Stimulated activated memory B cell treated with anti-CD40 and anti-IgM and Interleukin-4, amounts not matched to agents 10 μg/mL and 1 μg/mL and 100 μg/mL, for 72 hours (primary cell): ENCODE measurements at regions not wholly inside any gene's neighbourhood (a gene's known extent, or its start where the extent isn't known, plus 50 kb on each side); places are given as distances from the start of the nearest gene placed in this dataset.

Experiments
- ATAC-seq: fragments of 150-1000 bp; cut with Tn5 transposase; 2 replicates; pipeline ENCODE4 v1.10.0; 2021
- H3K27ac Mint-ChIP-seq: one replicate; pipeline ENCODE4 v1.8.0; 2022; ENCODE audit warnings: mild to moderate bottlenecking, mixed read lengths
- H3K27me3 Mint-ChIP-seq: one replicate; pipeline ENCODE4 v1.8.0; 2022; ENCODE audit warnings: mixed read lengths
- H3K36me3 Mint-ChIP-seq: one replicate; pipeline ENCODE4 v1.8.0; 2022; ENCODE audit warnings: mixed read lengths
- H3K4me1 Mint-ChIP-seq: one replicate; pipeline ENCODE4 v1.8.0; 2022; ENCODE audit warnings: mixed read lengths
- H3K4me3 Mint-ChIP-seq: one replicate; pipeline ENCODE4 v1.8.0; 2022; ENCODE audit warnings: mild to moderate bottlenecking, moderate library complexity, mixed read lengths
- H3K9me3 Mint-ChIP-seq: one replicate; pipeline ENCODE4 v1.8.0; 2022; ENCODE audit warnings: mixed read lengths

GRCh38 chr2:19751631-19752030, 150.2 kb downstream of the TTC32 start:
- no peaks in the 10 kb centered on the region for H3K36me3 Mint-ChIP-seq
- H3K9me3 Mint-ChIP-seq: no peaks in the 10 kb centered on the region
- peaks cover 15% of the 10 kb centered on the region for H3K27me3 Mint-ChIP-seq
- H3K4me1 Mint-ChIP-seq: no peaks in the 10 kb centered on the region
- H3K27ac Mint-ChIP-seq: no peak overlapping the region
- ATAC-seq: no peak
- H3K4me3 Mint-ChIP-seq: no peak overlapping the region

DNA sequence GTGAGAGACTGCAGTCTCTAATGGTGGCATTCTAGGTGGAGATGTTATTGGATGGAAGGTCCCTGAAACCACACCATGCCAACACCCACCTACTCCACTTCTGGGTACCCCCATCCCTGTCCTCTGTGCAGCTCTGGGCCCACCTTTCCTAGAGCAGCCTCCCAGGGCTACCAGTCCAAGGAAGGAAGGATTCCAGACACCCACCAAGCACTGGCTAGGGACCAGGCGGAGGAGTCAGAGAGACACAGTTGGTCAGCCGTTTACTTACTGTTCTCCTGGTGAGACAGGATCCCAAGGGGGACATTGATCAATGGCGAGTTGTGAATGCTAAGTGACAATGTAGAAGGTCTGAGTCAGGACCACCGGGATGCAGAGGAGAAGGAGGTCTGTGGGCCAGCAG, 151.6 kb downstream of the TTC32 start:
- H3K27ac Mint-ChIP-seq: no peak overlapping the region
- H3K4me3 Mint-ChIP-seq: no peak overlapping the region
- no peaks in the 10 kb centered on the region for H3K36me3 Mint-ChIP-seq
- no peaks in the 10 kb centered on the region for H3K9me3 Mint-ChIP-seq
- ATAC-seq: no peak
- H3K27me3 Mint-ChIP-seq: peaks cover 15% of the 10 kb centered on the region
- no peaks in the 10 kb centered on the region for H3K4me1 Mint-ChIP-seq

GRCh38 chr2:19749507-19749836, 152.3 kb downstream of the TTC32 start:
- Mint-ChIP-seq H3K36me3 (no peaks in the 10 kb centered on the region), H3K4me1 (no peaks in the 10 kb centered on the region), H3K27me3 (peaks cover 15% of the 10 kb centered on the region), H3K4me3 (no peak overlapping the region), H3K9me3 (no peaks in the 10 kb centered on the region), H3K27ac (no peak overlapping the region)
- no peak for ATAC-seq

DNA sequence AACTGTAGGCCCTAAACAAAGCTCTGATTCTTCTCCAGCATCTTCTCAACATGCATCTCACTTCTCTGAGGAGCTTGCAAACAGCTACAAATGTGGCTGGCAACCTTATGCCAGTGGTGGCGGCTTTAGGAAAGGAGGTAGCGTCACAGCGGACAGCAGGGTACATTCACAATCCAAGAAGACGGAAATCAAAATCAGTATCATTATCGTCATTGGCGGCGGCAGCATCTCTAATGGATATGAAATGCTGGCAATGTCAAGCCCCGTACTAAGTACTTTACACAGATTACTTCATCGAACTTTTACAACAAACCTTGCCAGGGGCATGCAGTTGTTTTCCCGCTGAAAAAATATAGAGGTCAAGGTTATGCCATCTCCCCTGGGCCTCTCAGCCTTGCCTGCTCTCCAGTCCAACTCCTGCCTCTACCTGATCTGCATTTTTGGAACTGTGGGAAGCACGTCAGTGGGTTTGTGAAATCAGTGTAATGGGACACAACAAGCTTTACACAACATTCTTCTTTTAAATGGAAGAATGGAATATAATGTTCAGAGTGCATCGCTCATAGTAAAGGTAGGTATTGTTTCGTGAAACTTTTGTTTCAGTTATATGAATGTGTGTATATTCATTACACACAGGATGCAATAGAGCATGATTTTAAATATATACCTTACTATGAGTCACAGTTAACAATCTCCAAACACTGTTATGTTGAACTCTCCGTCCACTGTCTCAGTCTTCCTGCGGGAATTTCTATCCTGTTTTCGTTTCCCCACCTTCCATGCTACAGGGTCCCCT, 152.9 kb downstream of the TTC32 start:
- H3K4me1 Mint-ChIP-seq: no peaks in the 10 kb centered on the region
- no peak for ATAC-seq
- no peak overlapping the region for H3K27ac Mint-ChIP-seq
- no peaks in the 10 kb centered on the region for H3K9me3 Mint-ChIP-seq
- H3K4me3 Mint-ChIP-seq: no peak overlapping the region
- peaks cover 15% of the 10 kb centered on the region for H3K27me3 Mint-ChIP-seq
- H3K36me3 Mint-ChIP-seq: no peaks in the 10 kb centered on the region

GRCh38 chr2:19748073-19748375, 153.8 kb downstream of the TTC32 start:
- no peak overlapping the region for H3K27ac Mint-ChIP-seq
- peaks cover 15% of the 10 kb centered on the region for H3K27me3 Mint-ChIP-seq
- no peak for ATAC-seq
- H3K36me3 Mint-ChIP-seq: no peaks in the 10 kb centered on the region
- H3K9me3 Mint-ChIP-seq: no peaks in the 10 kb centered on the region
- H3K4me3 Mint-ChIP-seq: no peak overlapping the region
- no peaks in the 10 kb centered on the region for H3K4me1 Mint-ChIP-seq

DNA sequence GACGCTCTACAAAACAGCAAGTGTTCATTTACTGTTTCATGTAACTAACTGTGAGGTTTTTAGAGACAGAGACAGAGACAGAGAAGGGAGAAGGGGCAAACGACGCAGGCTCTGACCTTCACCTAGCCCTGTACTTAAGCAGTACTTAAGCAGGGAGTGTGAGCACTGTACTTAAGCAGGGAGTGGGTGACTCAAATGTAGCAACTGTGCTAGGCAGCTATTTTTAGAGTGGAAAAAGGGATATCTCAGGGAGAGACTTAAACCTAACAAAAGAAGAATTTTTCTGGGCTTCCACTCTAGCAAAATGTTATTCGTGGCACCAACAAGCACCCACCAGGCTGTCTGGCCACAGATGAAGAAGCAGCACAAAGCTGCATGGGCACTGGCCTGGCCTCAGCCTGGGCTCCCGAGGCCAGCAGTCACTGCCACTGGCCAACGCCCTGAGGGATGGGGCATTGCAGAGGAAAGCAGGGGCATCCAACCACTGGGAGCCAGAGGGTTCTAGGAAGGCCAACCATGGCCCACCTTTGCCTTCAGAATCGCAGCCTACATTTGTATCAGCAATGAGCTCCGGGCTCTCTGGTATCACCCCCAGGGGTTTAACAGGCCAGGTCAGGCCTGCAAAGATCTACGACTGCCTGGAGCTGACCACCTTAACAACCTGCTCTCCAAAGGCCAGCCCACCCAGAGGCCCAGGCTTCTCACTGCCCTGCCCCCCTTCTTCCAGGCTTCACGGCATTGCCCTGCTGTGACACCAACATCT, 154.3 kb downstream of the TTC32 start:
- no peak for ATAC-seq
- H3K4me1 Mint-ChIP-seq: no peaks in the 10 kb centered on the region
- H3K27me3 Mint-ChIP-seq: peaks cover 15% of the 10 kb centered on the region
- H3K4me3 Mint-ChIP-seq: no peak overlapping the region
- H3K27ac Mint-ChIP-seq: no peak overlapping the region
- no peaks in the 10 kb centered on the region for H3K9me3 Mint-ChIP-seq
- H3K36me3 Mint-ChIP-seq: no peaks in the 10 kb centered on the region

DNA sequence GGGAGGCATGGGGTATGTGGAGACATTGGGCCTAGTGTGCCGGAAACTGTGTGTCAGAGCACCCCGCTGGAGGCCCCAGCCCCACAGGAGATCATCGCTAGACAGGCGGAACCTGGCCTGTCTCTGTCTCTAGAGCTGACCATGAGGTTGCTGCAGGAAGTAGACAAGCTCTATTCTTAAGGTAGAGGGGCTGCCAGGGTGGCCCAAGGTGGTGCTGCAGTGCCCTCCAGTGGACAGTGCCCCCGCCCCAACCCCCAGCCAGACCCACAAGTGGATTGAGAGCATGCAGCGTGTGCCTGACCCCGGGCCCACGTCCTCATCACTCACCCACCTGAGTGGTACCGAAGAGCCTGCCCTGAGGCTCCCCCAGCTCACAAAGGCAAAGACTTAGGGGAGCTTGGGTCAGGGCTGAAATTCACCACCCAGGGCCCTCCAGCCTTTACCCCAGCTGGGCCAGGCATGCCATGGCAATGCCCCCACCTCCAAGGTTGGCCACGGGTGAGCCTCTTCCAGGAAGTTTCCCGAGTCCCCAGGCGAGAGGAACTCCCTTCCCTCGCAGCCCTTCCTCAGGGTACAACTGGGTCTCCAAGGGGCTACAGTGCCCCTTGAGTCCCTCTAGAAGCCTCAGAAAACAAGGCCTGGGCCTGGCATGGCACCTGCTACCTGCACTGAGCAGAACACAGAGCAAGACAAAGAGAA, 155.0 kb downstream of the TTC32 start:
- H3K36me3 Mint-ChIP-seq: no peaks in the 10 kb centered on the region
- no peaks in the 10 kb centered on the region for H3K4me1 Mint-ChIP-seq
- no peak overlapping the region for H3K4me3 Mint-ChIP-seq
- peaks cover 15% of the 10 kb centered on the region for H3K27me3 Mint-ChIP-seq
- H3K9me3 Mint-ChIP-seq: no peaks in the 10 kb centered on the region
- peak; percentile 25 for ATAC-seq
- no peak overlapping the region for H3K27ac Mint-ChIP-seq

DNA sequence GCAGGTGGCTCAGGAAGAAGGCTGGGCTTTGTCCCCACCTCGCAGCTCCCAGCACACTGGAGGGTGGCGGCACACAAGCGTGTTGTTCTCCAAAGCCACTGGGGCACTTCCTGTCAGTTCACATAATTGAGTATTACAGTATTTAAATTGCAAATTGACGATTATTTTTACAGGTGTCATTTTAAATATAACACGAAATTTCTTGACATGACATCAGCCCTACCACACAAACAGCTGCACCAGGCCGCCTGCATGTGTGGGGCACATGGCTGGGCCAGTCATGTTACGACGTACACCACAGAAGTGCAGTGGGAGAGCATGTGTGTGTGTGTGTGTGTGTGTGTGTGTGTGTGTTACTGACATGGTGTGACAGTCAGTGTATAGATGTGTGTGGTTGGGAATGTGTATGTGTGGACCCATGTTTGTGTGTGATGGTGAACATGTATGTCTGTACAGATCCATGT, 155.6 kb downstream of the TTC32 start:
- H3K27me3 Mint-ChIP-seq: peaks cover 13% of the 10 kb centered on the region
- no peaks in the 10 kb centered on the region for H3K36me3 Mint-ChIP-seq
- ATAC-seq: no peak
- no peaks in the 10 kb centered on the region for H3K9me3 Mint-ChIP-seq
- no peak overlapping the region for H3K4me3 Mint-ChIP-seq
- no peaks in the 10 kb centered on the region for H3K4me1 Mint-ChIP-seq
- H3K27ac Mint-ChIP-seq: no peak overlapping the region

DNA sequence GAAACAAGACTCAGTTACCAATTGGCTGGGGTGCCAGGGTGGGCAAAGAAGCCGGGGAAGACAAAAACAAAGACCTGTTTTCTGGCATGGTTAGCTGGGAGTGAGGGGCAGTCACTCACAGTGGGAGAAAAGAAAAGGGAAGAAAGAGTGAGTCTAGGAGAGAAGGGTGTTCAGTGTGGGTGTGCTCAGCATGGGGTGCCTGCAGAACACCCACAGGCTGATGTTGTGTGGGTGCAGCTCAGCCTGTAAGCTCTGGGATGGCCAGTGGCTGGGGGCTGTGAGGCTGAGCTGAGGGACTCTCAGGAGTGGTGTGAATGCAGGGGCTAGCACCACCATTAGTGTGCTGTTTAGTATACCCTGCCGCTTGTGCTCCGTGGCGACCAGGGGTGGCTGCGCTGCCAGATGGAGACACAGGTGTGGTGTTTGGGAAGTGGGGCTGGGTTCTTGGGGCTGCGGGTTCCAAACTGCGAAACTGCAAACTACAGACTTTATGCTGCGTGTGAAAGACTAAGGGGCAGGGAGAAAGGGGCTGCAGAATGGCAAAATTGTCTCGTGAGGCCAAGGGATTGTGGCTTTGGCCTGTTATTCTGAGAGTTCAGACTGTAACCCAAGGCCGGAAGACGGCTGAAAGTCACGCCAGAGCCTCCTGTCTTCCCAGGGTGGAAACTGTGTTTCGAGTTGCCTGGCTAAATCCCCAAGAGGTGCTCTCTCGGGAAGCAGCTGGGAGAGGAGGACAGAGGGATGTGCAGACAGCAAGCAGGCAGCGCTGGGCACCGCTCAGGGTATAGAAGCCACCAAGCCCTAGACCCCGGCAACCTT, 156.3 kb downstream of the TTC32 start:
- Mint-ChIP-seq H3K4me3 (no peak overlapping the region), H3K27ac (no peak overlapping the region), H3K36me3 (no peaks in the 10 kb centered on the region), H3K9me3 (no peaks in the 10 kb centered on the region), H3K27me3 (peaks cover 7% of the 10 kb centered on the region), H3K4me1 (no peaks in the 10 kb centered on the region)
- ATAC-seq: no peak

GRCh38 chr2:19744456-19745199, 157.2 kb downstream of the TTC32 start:
- no peaks in the 10 kb centered on the region for H3K9me3 Mint-ChIP-seq
- H3K27ac Mint-ChIP-seq: no peak overlapping the region
- no peak for ATAC-seq
- no peaks in the 10 kb centered on the region for H3K4me1 Mint-ChIP-seq
- no peaks in the 10 kb centered on the region for H3K27me3 Mint-ChIP-seq
- no peak overlapping the region for H3K4me3 Mint-ChIP-seq
- H3K36me3 Mint-ChIP-seq: no peaks in the 10 kb centered on the region

DNA sequence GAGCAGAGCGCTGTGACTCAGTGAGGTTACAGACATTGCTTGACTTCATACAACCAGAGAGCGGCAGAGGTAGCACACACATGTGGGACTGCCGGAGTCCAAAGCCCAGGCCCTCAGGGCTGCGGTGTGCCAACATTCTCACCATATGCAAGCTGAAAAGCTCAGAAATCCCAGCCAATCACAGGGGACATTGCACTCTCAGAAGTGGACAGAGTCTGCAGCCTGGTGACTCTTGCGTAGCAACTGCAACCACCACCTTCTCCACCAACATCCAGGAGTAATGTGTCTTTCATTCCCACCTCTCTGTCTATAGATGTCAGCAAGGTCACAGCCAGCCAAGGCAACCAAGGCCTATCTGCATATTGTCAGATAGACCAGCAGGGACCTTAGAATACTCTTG, 158.1 kb downstream of the TTC32 start:
- Mint-ChIP-seq H3K36me3 (no peaks in the 10 kb centered on the region), H3K4me1 (no peaks in the 10 kb centered on the region), H3K27me3 (no peaks in the 10 kb centered on the region), H3K4me3 (no peak overlapping the region), H3K9me3 (no peaks in the 10 kb centered on the region), H3K27ac (no peak overlapping the region)
- ATAC-seq: no peak

- Mint-ChIP-seq H3K9me3 (no peaks in the 10 kb centered on the region), H3K27me3 (peaks cover 6% of the 10 kb centered on the region), H3K4me3 (no peak overlapping the region), H3K4me1 (no peaks in the 10 kb centered on the region), H3K36me3 (no peaks in the 10 kb centered on the region), H3K27ac (no peak overlapping the region)
- no peak for ATAC-seq
These were observed 158.9 kb downstream of the TTC32 start for GRCh38 chr2:19742872-19743271.

GRCh38 chr2:19739256-19739655, 162.5 kb downstream of the TTC32 start:
- no peak overlapping the region for H3K4me3 Mint-ChIP-seq
- H3K4me1 Mint-ChIP-seq: no peaks in the 10 kb centered on the region
- H3K9me3 Mint-ChIP-seq: no peaks in the 10 kb centered on the region
- no peaks in the 10 kb centered on the region for H3K36me3 Mint-ChIP-seq
- no peak for ATAC-seq
- peaks cover 29% of the 10 kb centered on the region for H3K27me3 Mint-ChIP-seq
- H3K27ac Mint-ChIP-seq: no peak overlapping the region

DNA sequence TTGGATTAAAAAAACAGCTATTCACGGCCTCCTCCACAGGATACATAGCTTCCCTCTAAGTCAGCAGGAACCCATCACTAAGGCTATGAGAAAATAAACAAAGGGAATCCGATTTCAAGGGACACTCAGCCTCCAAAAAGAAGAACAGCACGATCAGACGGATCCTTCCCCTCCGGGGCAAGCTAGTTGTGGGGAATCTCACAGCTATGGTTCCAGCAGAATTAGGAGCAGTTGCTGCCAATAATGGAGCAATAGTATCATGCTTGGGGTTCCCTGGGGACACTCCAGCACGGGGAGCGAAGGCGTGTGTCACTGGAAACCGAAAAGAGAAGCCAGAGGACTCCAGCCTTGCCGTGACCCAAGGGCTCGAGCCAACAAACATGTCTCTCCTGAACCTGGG, 163.1 kb downstream of the TTC32 start:
- Mint-ChIP-seq H3K27ac (no peak overlapping the region), H3K4me1 (no peaks in the 10 kb centered on the region), H3K4me3 (no peak overlapping the region), H3K9me3 (no peaks in the 10 kb centered on the region), H3K36me3 (no peaks in the 10 kb centered on the region), H3K27me3 (peaks cover 29% of the 10 kb centered on the region)
- no peak for ATAC-seq
